ENCODE measurements at regions not wholly inside any gene's neighbourhood (a gene's known extent, or its start where the extent isn't known, plus 50 kb on each side); places are given as distances from the start of the nearest gene placed in this dataset.

GRCh38 chr3:72390841-72391240, 457.4 kb downstream of the SHQ1 start:
- no peaks in the 10 kb centered on the region for H3K27me3 ChIP-seq (ENCODE audit: control insufficient read depth, insufficient read depth, low read length)
- no peaks in the 10 kb centered on the region for H3K36me3 ChIP-seq (ENCODE audit: control insufficient read depth, insufficient read depth, low read length)
- no peak for DNase-seq
- no peak overlapping the region for H3K27ac ChIP-seq (ENCODE audit: low read length)
- no CpG with 5 or more reads among the region's 3 CpGs for WGBS (ENCODE audit: insufficient coverage, low lambda C conversion rate)
- H3K4me3 ChIP-seq (ENCODE audit: low read length) = no peak overlapping the region
- peaks cover 17% of the 10 kb centered on the region for H3K4me1 ChIP-seq (ENCODE audit: control insufficient read depth, insufficient read depth, low read length)
- no peaks in the 10 kb centered on the region for H3K9me3 ChIP-seq (ENCODE audit: control insufficient read depth, low read depth, low read length)

- Histone ChIP-seq H3K9me3 (ENCODE audit: control insufficient read depth, low read depth, low read length) (no peaks in the 10 kb centered on the region), H3K4me3 (ENCODE audit: low read length) (no peak overlapping the region), H3K36me3 (ENCODE audit: control insufficient read depth, insufficient read depth, low read length) (no peaks in the 10 kb centered on the region), H3K4me1 (ENCODE audit: control insufficient read depth, insufficient read depth, low read length) (peaks cover 36% of the 10 kb centered on the region), H3K27me3 (ENCODE audit: control insufficient read depth, insufficient read depth, low read length) (no peaks in the 10 kb centered on the region), H3K27ac (ENCODE audit: low read length) (no peak overlapping the region)
- 100% methylated on average over 1 of the region's 2 CpGs for WGBS (ENCODE audit: insufficient coverage, low lambda C conversion rate)
- no peak for DNase-seq
These were observed 459.6 kb downstream of the SHQ1 start for GRCh38 chr3:72388644-72389043.

GRCh38 chr3:72388117-72388516, 460.1 kb downstream of the SHQ1 start:
- Histone ChIP-seq H3K27ac (ENCODE audit: low read length) (no peak overlapping the region), H3K4me1 (ENCODE audit: control insufficient read depth, insufficient read depth, low read length) (peaks cover 39% of the 10 kb centered on the region)
- 93% methylated on average over 3 of the region's 4 CpGs for WGBS (ENCODE audit: insufficient coverage, low lambda C conversion rate)

GRCh38 chr3:72386327-72387000, 461.8 kb downstream of the SHQ1 start:
- DNase-seq = peak; percentile 79 to 92
- Histone ChIP-seq H3K27ac (ENCODE audit: low read length) (peak overlapping the region; percentile 10), H3K36me3 (ENCODE audit: control insufficient read depth, insufficient read depth, low read length) (no peaks in the 10 kb centered on the region), H3K27me3 (ENCODE audit: control insufficient read depth, insufficient read depth, low read length) (no peaks in the 10 kb centered on the region), H3K4me1 (ENCODE audit: control insufficient read depth, insufficient read depth, low read length) (peaks cover 33% of the 10 kb centered on the region), H3K9me3 (ENCODE audit: control insufficient read depth, low read depth, low read length) (no peaks in the 10 kb centered on the region), H3K4me3 (ENCODE audit: low read length) (no peak overlapping the region)
- WGBS (ENCODE audit: insufficient coverage, low lambda C conversion rate) = 100% methylated on average over 2 of the region's 6 CpGs

More at GRCh38 chr3:72388117-72388516, 460.1 kb downstream of the SHQ1 start:
- Histone ChIP-seq H3K36me3 (ENCODE audit: control insufficient read depth, insufficient read depth, low read length) (no peaks in the 10 kb centered on the region), H3K4me3 (ENCODE audit: low read length) (no peak overlapping the region), H3K9me3 (ENCODE audit: control insufficient read depth, low read depth, low read length) (no peaks in the 10 kb centered on the region), H3K27me3 (ENCODE audit: control insufficient read depth, insufficient read depth, low read length) (no peaks in the 10 kb centered on the region)
- no peak for DNase-seq

- Histone ChIP-seq H3K27ac (ENCODE audit: low read length) (no peak overlapping the region), H3K27me3 (ENCODE audit: control insufficient read depth, insufficient read depth, low read length) (no peaks in the 10 kb centered on the region), H3K9me3 (ENCODE audit: control insufficient read depth, low read depth, low read length) (no peaks in the 10 kb centered on the region), H3K36me3 (ENCODE audit: control insufficient read depth, insufficient read depth, low read length) (no peaks in the 10 kb centered on the region), H3K4me1 (ENCODE audit: control insufficient read depth, insufficient read depth, low read length) (peaks cover 31% of the 10 kb centered on the region), H3K4me3 (ENCODE audit: low read length) (no peak overlapping the region)
- no CpG with 5 or more reads among the region's 3 CpGs for WGBS (ENCODE audit: insufficient coverage, low lambda C conversion rate)
- peak; percentile 41 to 76 for DNase-seq
These were observed 463.1 kb downstream of the SHQ1 start for GRCh38 chr3:72385167-72385566.

GRCh38 chr3:72384602-72385001, 463.6 kb downstream of the SHQ1 start:
- 40% methylated on average over 1 of the region's 5 CpGs for WGBS (ENCODE audit: insufficient coverage, low lambda C conversion rate)
- Histone ChIP-seq H3K9me3 (ENCODE audit: control insufficient read depth, low read depth, low read length) (no peaks in the 10 kb centered on the region), H3K27me3 (ENCODE audit: control insufficient read depth, insufficient read depth, low read length) (no peaks in the 10 kb centered on the region), H3K36me3 (ENCODE audit: control insufficient read depth, insufficient read depth, low read length) (no peaks in the 10 kb centered on the region), H3K4me1 (ENCODE audit: control insufficient read depth, insufficient read depth, low read length) (peaks cover 31% of the 10 kb centered on the region), H3K4me3 (ENCODE audit: low read length) (no peak overlapping the region), H3K27ac (ENCODE audit: low read length) (no peak overlapping the region)
- DNase-seq = no peak

- no CpG with 5 or more reads among the region's 4 CpGs for WGBS (ENCODE audit: insufficient coverage, low lambda C conversion rate)
- Histone ChIP-seq H3K36me3 (ENCODE audit: control insufficient read depth, insufficient read depth, low read length) (no peaks in the 10 kb centered on the region), H3K27ac (ENCODE audit: low read length) (no peak overlapping the region), H3K4me3 (ENCODE audit: low read length) (no peak overlapping the region), H3K27me3 (ENCODE audit: control insufficient read depth, insufficient read depth, low read length) (no peaks in the 10 kb centered on the region), H3K9me3 (ENCODE audit: control insufficient read depth, low read depth, low read length) (no peaks in the 10 kb centered on the region), H3K4me1 (ENCODE audit: control insufficient read depth, insufficient read depth, low read length) (peaks cover 31% of the 10 kb centered on the region)
- DNase-seq = no peak
These were observed 464.4 kb downstream of the SHQ1 start for GRCh38 chr3:72383883-72384282.

GRCh38 chr3:72383230-72383629, 465.0 kb downstream of the SHQ1 start:
- Histone ChIP-seq H3K9me3 (ENCODE audit: control insufficient read depth, low read depth, low read length) (no peaks in the 10 kb centered on the region), H3K27me3 (ENCODE audit: control insufficient read depth, insufficient read depth, low read length) (no peaks in the 10 kb centered on the region), H3K36me3 (ENCODE audit: control insufficient read depth, insufficient read depth, low read length) (peaks cover 4% of the 10 kb centered on the region), H3K4me3 (ENCODE audit: low read length) (no peak overlapping the region), H3K27ac (ENCODE audit: low read length) (no peak overlapping the region), H3K4me1 (ENCODE audit: control insufficient read depth, insufficient read depth, low read length) (peaks cover 31% of the 10 kb centered on the region)
- DNase-seq = no peak
- 83% methylated on average over 2 of the region's 4 CpGs for WGBS (ENCODE audit: insufficient coverage, low lambda C conversion rate)

GRCh38 chr3:72382460-72382859, 465.8 kb downstream of the SHQ1 start:
- H3K9me3 ChIP-seq (ENCODE audit: control insufficient read depth, low read depth, low read length) = no peaks in the 10 kb centered on the region
- H3K4me1 ChIP-seq (ENCODE audit: control insufficient read depth, insufficient read depth, low read length) = peaks cover 31% of the 10 kb centered on the region
- peaks cover 9% of the 10 kb centered on the region for H3K36me3 ChIP-seq (ENCODE audit: control insufficient read depth, insufficient read depth, low read length)
- no peak overlapping the region for H3K4me3 ChIP-seq (ENCODE audit: low read length)
- no CpG with 5 or more reads among the region's 4 CpGs for WGBS (ENCODE audit: insufficient coverage, low lambda C conversion rate)
- H3K27ac ChIP-seq (ENCODE audit: low read length) = no peak overlapping the region
- DNase-seq = no peak
- no peaks in the 10 kb centered on the region for H3K27me3 ChIP-seq (ENCODE audit: control insufficient read depth, insufficient read depth, low read length)

- H3K36me3 ChIP-seq (ENCODE audit: control insufficient read depth, insufficient read depth, low read length) = peaks cover 16% of the 10 kb centered on the region
- no peak for DNase-seq
- no peak overlapping the region for H3K27ac ChIP-seq (ENCODE audit: low read length)
- no peaks in the 10 kb centered on the region for H3K27me3 ChIP-seq (ENCODE audit: control insufficient read depth, insufficient read depth, low read length)
- WGBS (ENCODE audit: insufficient coverage, low lambda C conversion rate) = 100% methylated on average over 1 of the region's 6 CpGs
- no peaks in the 10 kb centered on the region for H3K9me3 ChIP-seq (ENCODE audit: control insufficient read depth, low read depth, low read length)
- peaks cover 28% of the 10 kb centered on the region for H3K4me1 ChIP-seq (ENCODE audit: control insufficient read depth, insufficient read depth, low read length)
- no peak overlapping the region for H3K4me3 ChIP-seq (ENCODE audit: low read length)
These were observed 466.7 kb downstream of the SHQ1 start for GRCh38 chr3:72381584-72381983.
